HPDE6-E6E7 (cell line): ENCODE measurements at regions not wholly inside any gene's neighbourhood (a gene's known extent, or its start where the extent isn't known, plus 50 kb on each side); places are given as distances from the start of the nearest gene placed in this dataset.
A peak's percentile ranks its signal among the peaks of the same experiment; 100 is the strongest.
"Not testable (repeated sequence)": the region's sequence is repeated elsewhere in the genome, so short reads cannot be mapped to it uniquely, and the experiment has no call there.

Experiments
- DNase-seq: peaks from one replicate; pipeline ENCODE4 v3.0.0; 2011; ENCODE audit warnings: missing footprints; ENCODE audit errors: extremely low spot score

DNA sequence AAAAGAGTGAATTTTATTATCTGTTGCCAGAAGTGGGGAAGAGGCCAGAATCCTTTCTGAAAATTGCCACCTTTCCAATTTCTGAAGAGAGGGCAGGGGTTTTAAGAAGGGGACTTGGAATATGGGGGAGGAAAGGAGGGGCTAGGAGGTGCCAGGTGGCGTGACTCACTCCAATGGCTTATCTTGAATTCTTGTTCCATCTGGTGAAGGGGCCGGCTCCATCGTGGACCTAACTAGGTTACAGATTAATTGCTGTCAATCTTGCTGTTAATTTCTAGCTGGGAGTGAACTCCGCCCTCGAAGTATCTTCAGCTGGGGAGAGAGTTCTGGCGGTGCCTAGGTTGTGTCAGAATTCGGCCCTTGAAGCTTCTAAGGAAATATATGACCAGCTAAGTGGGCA is 138.7 kb downstream of the YTHDC2 start:
- no peak for DNase-seq

DNA sequence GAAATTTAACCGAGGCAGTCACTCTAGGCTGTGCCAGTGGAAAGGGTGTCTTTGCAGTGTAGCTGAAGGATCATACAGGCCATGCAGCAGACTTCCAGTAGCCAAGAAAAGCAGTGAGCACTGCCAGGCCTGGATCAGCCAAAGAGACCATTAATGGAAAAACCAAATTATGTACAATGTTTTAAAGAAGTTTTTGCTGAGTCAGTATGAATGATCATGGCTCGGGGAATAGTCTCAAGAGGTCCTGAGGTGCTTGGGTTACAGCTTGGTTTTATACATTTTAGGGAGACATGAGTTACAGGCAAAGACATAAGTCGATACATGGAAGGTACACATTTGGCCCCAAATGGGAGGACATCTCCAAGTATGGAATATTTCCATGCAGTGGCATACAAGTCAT is 141.3 kb downstream of the YTHDC2 start:
- no peak for DNase-seq

DNA sequence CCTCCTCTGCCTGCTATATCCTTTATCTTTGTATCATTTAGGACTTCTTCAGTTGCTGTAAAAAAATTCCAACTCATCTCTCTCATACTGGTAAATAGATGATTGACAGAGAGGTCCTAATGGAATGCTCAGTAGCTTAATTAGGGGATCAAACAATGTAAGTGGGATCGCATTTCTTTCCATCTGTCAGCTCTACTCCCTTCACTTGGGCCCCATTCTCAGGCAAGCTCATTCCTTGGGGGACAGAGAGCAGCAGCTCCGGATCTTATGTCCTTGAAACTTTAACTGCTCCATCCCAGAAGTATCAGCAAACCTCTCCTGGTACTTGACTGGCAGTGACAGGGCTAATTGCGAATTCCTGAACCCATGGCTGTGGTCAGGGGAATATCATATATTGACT is 146.7 kb downstream of the YTHDC2 start:
- DNase-seq = no peak

DNA sequence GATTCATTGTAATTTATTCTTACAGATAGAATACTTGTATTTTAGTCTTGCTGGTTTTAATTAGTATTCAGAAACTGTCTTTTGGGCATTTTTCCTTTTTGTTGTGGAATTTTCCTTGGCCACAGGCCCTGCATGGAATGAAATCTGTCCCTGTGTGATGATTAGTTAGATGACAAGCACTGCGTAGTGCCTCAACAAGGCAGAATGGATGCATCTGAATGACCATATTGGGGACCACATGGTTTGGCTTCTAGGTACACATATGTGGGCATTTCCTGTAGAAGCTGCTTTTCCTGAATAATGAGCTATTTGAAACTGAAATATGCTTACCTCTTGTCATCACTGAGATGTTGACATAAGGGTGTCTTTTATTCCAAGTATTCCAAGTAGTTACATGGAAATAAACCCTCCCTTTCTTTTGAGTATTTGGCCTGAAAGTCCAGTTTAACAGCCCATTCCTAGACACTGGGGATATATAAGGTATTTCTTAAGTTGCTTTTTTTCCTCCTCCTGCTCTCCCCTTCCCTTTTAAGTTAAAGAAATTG is 147.3 kb downstream of the YTHDC2 start:
- DNase-seq = no peak

DNA sequence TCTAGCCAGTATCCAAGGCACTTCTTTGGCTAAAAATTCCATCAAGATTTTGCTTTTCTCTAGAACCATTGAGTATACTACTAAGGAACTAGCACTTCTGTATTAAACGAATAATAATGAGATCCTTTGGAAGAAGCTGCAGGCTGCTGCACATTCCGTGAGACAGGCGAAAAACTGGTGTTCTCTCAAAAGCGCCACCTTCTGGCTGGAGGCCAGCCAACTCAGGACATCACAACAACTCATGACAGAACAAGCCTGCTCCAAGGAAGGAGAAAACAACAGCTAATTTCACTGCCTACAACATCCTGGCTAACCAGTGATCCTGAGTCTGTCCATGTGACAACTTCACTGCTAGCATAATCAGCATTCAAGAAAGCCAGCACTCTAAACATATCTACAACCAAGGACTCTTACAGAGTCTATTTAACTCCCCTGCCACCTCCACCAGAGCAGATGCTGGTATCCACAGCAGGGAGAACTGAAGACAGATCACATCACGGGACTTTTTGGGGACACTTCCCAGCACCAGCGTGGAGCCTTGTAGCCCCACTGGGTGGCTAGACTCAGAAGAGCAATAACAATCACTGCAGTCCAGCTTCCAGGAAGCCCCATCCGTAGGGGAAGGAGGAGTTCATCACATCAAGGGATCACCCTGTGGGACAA is 150.5 kb downstream of the YTHDC2 start:
- DNase-seq = no peak

DNA sequence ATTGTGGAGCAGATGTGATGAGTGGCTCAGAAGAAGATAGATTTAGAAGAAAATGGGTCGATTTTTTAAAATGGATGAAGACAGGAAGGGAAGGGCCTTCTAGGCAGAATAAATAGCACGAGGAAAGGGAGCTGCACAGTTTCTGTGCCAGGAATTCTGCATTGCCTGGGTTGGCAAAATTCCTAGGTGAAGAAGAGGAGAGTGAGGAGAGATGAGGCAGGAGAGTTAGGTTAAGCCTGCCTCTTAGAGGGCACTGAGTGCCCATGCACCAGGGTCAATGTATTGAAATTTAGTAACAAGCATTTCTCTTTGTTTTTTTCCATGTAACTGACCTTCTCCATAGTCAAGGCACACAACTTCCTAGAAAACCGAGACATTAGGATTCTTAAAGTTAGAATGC is 159.5 kb downstream of the YTHDC2 start:
- DNase-seq = no peak

DNA sequence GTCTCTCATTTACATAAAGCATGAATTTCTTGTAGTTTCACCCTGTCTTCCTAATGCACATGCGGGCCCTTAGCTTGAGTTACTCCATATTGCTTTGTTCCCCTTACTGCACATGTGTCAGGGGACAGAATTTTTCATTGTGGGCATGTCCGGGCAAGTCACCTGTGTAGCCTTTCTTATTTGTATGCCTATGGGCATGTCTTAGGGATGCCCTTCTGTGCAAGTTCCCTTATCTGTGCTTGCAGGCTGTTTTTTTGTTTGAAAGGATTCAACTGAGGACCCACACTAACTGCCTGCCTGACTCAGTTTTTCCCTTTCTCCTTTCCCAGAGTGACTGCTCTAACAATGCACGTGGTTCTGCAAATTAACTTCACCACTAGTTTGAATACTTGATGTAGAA is 161.7 kb downstream of the YTHDC2 start:
- no peak for DNase-seq

DNA sequence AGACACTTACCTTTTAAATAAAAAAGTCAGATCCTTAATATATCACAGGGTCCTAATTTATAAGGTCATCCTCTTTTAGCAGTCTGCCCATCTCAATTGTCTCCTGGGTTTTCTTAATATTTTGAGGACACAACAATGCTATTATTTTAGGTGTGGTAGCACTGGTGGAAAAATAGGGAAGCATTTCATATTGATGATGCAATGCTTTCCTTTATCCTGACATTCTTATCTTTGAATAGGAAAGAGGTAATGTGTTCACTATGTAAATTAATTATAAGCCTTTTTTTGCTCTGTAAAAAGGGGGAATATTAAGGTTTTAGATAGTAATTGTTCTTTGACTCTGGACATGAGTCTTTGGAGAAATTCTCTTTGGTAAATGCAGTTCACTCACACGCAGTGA is 164.7 kb downstream of the YTHDC2 start:
- DNase-seq = no peak

DNA sequence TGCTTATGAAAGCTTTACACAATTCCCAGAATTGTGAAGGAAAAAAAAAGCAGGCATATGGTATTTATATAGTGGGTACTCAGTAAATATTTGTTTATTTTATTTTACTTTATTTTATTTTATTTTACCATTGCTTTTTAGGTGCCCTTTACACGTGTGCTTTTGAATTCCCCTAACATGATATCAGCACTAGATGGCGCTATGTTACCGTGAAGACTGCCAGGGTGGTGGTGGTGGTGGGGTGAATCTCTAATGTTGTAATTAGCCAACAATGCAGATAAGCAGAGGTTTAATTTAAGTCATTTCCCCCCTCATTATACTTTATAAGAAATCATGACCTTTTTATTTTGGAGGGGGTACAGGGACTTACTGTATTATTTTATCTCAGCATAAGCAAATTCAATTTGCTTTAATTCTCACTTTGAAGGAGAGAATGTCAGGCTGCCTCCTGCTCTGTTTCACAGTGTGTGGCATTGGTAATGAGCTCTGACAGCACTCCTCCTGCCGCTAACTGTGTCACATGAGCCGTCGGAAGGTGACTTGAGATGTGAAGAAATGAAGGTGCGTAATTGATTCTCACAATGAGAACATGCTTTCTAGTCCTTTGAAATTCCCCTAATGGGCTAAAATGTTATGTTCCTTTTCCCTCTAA is 165.6 kb downstream of the YTHDC2 start:
- DNase-seq = peak; percentile 27

DNA sequence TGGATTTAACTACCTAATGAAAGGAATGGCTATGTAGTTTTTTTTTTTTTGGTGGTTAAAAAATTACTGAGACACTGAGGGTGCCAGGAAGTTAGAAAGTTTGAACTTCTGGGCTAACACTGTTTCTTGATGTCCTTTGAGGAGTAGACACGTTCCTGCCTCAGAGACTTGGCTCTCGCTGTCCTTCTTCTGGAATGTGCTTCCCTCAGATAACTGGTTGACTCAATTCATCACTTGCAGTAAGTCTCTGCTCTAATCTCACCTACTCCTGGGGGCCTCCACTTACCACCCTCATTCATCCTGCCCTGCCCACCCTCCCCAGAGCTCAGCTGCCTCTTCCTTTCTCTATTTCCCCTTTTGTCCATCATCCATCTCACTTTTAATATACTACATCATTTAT is 167.0 kb downstream of the YTHDC2 start:
- no peak for DNase-seq

DNA sequence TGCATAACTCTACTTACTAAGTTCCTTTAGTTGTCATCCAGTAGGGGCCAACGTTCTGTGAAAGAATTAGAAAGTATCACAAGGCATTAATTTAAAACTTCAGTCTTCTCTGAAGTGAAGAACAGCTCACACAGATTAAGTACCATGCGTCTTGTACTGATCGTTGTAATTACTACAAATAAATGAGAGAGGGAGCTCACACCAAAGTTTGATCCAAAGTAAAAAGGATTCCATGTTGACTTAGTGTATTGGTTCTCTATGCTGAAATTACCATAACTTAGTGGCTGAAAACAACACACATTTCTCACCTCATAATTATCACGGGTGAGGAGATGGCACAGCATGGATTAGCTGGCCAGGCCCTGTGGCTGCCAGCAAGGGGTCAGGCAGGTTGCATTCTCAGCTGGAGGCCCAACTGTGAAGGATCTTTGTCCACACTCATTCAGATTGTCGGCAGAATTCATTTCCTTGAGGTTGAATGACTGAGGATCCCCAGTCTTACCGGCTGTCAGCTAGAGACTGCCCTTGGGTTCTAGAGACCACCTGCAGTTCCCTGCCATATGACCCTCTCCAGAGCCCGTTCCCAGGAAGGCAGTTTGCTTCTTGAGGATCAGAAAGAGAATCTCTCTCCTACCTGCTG is 169.1 kb downstream of the YTHDC2 start:
- DNase-seq = peak; percentile 21

DNA sequence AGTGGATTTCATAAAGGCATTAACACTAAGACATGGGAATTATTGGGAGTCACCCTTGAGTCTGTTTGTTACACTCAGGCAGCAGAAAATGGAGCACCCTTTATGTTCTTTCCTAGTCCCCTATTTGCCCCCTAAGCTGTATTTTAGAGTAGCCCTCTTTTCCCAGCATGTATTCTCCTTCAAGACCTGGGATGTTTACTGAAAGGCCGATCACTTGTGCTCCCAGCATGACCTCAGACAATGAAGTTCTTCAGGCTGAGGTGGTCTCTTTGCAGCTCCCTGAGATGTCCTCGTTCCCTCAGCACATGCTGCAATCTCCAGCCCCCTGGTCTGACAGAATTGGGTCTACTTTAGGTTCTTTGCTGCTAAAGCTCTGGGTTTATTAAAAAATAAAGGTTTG is 169.7 kb downstream of the YTHDC2 start:
- no peak for DNase-seq

DNA sequence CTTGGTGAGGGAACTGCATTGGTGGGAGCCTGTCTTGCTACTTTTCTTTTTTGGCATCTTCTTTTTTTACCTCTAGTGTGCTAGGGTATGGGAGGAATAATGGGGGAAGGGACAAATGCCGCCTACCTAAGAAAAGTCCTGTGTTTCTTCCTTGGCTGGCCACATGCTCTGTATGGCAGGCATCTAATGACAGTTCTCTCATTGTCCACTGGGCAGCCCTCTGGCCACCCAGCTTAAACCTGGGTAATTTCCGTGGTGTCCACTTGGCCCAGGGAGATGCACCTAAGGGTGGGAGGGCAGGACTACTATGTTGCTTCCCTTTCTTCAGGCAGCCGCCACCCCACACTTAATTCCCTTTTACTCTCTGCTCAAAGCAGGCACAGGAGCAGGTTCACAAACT is 173.1 kb downstream of the YTHDC2 start:
- no peak for DNase-seq

DNA sequence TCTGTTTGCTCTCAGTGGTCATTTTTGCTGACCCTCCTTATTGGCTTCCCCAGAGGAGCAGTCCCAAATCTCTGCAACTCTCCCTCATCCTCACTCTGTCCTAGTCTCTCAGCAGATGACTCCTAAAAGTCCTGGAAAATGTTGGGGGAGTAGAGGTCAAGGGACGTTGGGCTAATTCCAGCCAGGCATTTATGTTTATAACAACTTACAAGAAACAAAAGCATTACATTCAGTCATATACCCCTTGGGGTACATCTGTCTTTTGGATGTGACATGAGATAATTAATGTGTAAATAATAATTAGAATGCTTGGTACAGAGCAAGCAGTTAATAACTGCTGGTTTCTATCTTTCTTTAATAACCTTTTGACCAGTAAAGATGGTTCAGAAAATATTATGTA is 176.2 kb downstream of the YTHDC2 start:
- DNase-seq = no peak

DNA sequence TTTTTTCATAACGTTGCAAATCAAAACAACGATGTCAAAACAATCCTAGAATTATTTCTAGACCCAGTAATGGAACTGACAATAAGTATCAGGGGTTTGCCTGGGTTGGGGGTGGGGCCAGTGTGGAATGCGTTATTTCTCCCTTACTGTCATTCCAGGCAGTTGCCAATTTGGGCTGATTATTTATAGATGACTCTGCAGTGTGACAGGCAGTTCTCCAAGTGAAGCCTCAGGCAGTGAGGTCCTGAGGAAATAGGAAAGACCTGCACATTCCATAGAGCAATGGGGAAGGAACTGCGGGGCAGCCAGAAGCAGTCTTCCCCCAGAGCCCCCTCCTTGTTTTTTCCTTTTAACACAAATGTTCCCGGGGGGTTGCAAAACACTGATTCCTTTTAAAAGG is 179.0 kb downstream of the YTHDC2 start:
- DNase-seq = no peak

DNA sequence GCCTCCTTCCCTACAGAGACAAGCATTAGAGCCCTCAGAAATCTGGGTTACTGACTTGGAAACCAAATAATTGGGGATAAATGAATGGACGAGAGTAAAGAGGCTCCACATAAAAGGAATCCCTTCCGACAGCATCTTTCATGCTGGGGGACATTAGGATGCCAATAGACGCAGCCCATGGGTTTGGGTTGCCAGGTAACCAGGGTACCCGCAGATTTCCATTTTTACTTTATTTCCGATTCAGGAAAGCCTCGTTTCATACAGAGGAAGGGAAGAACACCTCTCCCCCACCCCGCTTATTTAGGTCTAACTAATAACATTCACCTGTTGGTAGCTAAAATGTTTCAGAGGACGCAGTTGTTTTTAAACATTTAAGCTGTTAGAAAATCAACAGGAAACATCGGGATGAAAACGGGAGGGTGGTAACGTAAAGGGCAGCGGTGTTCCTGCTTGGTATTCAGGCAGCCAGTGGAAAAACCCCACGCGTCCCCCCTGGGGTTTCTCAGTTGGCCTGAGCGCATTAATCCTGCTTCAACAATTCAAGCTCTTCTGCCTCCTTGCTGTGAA is 179.5 kb downstream of the YTHDC2 start:
- no peak for DNase-seq

DNA sequence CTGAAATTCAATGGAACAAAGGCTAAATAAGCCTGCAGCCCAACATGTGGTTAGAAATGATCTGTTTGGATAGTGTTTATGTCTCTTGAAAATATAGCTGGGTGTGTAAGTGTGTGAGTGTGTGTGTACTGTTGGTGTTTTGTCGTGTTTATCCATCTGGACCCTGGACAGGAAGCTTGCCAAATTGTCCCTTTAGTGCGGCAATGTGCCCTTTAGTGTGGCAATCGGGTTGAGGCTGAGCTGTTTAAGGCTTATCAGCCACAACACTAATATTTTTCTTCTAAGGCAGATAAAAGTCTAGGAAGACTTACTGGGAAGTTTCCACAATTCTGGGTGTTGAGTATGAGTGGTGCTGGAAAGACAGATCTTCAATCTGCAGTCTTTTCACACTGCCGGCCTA is 180.2 kb downstream of the YTHDC2 start:
- DNase-seq = no peak

DNA sequence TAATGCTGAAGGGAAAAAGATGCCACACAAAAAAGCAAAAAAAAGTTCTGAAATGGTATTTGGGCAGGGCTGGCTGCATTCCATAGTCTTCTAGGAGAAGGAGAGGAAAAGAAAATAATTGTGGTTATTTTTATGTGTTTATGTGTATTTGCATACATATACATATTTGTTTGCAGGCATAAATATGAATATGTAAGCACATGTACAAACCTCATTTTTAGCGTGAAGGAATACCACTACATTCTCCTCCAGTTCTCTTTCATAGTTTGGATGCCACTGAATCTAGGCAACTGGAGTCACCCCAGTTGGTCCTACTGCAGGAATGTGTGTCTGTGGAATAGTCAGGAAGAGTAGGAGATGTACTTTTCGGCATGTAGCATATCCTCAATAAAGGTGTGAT is 181.1 kb downstream of the YTHDC2 start:
- no peak for DNase-seq

DNA sequence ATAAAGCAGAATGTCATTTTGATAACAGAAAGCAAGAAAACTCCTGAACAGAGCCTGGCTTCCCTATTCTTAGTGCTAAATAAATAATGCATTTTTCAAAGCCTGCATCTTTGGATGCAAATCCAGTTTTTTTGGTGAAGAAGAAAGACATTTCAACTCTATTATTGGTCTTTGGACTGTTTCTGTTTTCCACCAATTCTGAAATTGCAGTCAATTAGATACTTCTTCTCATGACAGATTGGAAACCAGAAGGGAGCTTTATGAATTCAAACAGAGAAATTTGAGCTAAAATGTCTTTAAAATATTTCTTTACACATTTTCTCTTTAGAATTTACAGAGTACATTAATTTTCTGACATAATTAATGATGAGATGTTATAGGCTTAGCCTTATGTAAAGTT is 189.8 kb downstream of the YTHDC2 start:
- DNase-seq = no peak

DNA sequence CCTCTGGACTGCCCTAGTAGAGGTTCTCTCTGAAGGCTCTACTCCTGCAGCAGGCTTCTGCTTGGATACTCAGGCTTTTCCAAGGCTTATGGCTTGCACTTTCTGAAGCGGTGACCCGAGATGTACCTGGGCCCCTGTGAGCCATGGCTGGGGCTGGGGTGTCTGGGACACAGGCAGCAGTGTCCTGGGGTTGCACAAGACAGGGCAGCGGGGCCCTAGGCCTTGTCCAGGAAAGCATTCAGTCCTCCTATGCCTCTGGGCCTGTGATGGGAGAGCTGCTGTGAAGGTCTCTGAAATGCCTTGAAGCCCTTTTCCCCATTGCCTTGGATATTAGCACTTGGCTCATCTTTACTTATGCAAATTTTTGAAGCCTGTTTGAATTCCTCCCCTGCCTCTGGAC is 192.2 kb downstream of the YTHDC2 start:
- no peak for DNase-seq

DNA sequence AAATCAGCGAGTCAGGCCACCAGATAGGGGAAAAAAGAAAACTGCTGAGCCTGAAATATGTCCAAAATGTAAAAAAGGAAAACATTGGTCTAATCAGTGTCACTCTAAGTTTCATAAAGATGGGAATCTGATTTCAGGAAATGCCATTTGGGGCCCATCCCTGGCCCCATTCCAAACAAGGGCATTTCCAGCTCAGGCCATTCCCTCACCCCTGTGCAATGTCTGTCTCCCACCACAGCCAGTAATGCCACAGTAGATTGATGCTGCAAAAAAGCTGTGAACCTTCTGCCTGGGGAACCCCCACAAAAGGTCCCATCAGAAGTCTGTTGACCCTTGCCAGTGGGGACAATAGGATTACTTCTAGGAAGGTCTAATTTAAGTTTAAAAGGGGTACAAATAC is 199.6 kb downstream of the YTHDC2 start:
- DNase-seq = no peak

DNA sequence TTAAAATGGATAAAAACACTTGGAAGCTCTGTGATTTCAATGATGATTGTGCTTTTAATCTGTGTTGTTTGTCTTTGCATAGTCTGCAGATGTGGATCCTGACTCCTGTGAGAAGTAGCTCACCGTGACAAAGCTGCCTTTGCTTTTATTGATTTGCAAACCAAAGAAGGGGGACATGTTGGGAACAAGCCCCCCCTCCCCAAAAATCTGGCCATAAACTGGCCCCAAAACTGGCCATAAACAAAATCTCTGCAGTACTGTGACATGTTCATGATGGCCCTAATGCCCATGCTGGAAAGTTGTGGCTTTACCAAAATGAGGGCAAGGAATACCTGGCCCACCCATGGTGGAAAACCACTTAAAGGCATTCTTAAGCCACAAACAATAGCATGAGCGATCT is 202.4 kb downstream of the YTHDC2 start:
- not testable (repeated sequence) for DNase-seq

DNA sequence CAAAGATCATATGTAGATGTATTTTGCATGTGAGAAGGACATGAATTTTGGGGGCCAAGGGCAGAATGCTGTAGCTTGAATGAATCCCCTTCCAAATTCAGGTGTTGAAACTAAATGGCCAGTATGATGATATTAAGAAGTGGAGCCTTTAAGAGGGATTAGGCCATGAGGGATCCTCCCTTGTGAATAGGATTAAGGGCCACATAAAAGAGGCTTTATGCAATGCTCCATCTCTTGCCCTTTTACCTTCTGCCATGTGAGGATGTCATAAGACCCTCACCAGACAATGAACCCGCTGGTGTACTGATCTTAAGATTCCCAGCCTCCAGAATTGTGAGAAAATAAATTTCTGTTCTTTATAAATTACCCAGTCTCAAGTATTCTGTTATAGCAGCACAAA is 206.1 kb downstream of the YTHDC2 start:
- DNase-seq = no peak
